ENCODE measurements at regions not wholly inside any gene's neighbourhood (a gene's known extent, or its start where the extent isn't known, plus 50 kb on each side); places are given as distances from the start of the nearest gene placed in this dataset.

DNA sequence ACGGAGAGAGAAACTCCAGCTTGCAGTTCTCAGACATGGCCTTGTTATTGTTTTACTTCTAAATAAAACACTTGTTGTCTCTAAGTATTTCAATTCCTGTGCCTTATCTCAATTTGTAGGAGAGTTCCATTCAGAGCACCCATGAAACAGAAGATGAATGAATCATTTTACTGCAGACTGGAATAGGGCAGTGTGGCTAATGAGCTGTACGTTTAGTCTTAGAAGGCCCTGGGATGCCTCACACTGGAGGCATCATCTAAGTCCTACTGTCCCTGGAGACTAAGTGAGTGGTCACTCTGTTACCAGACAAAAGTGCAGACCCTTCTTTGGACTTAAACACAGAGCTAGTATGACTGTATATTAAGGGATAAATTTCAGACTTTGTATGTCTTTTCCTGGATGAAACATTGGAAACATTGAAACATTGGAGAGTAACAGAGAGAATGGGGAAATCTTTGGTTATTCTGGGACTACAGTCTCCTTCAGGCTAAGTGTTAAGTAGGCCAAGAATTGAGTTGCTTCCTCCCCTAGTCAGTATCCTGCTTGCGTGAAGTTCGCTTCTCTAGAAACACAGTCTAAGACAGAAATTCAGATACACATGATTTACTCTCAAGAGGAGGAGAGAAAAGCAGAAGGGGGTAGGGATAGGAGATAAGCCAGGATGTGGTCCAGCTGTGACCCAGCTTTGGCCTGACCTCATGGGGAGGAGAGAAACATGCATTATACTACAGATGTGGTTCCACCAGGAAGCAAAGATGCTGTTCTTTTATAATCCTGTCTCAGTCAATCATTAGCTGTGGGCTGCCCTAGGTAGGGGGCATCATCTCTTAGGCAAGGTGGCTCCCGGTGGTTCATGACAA lies 167.4 kb upstream of the BMP2 start:
- Histone ChIP-seq H2AFZ (ENCODE audit: low read depth, low read length, poor library complexity, severe bottlenecking) (no peak overlapping the region), H3K4me2 (ENCODE audit: low read length) (no peak overlapping the region), H3K4me1 (ENCODE audit: control insufficient read depth in 1 of 2, insufficient read depth in 2 of 2, low read length in 2 of 2) (no peaks in the 10 kb centered on the region), H3K27ac (ENCODE audit: low read depth, low read length) (no peak overlapping the region), H3K27me3 (ENCODE audit: insufficient read depth, low read length) (no peaks in the 10 kb centered on the region), H4K20me1 (ENCODE audit: insufficient read depth) (no peaks in the 10 kb centered on the region; the same call in 1 of the 2 replicates), H3K9ac (ENCODE audit: low read length) (no peak overlapping the region), H3K4me3 (replicated peaks in 1 of 2; ENCODE audit: low read depth in 1 of 2, low read length in 2 of 2) (no peak overlapping the region), H3K9me2 (ENCODE audit: insufficient read depth) (no peaks in the 10 kb centered on the region), H3K9me3 (ENCODE audit: control insufficient read depth in 1 of 2, insufficient read depth in 1 of 2, low read depth in 1 of 2, low read length in 2 of 2) (peaks cover 0 to 9% of the 10 kb centered on the region in 2 experiments; a peak in 2 of 4 replicates), H3K36me3 (ENCODE audit: control insufficient read depth in 1 of 2, insufficient read depth in 2 of 2, low read length in 2 of 2) (no peaks in the 10 kb centered on the region), H3K79me2 (ENCODE audit: insufficient read depth, low read length) (no peaks in the 10 kb centered on the region)
- no TSS peak for BruUV-seq (replicated peaks)
- ChIA-PET CTCF (no interaction called here), RAD21 (ENCODE audit: low non-redundant PET in 1 of 2, low total read pairs in 2 of 2, uncharacterized antibody in 2 of 2, unreplicated experiment in 2 of 2) (no interaction called here), POLR2A (no interaction called here)
- DNase-seq (ENCODE audit: low read depth, low spot score) (no peak), ATAC-seq (no peak)
- no peak for TF ChIP-seq YY1 (IDR thresholded peaks at IDR 0.05; ENCODE audit: extremely low read depth, insufficient replicate concordance, low read depth, low read length)
- TF ChIP-seq ZFX (IDR thresholded peaks at IDR 0.05), result no peak
- no peak for TF ChIP-seq POLR2A (IDR thresholded peaks at IDR 0.05; ENCODE audit: borderline replicate concordance, extremely low read depth, insufficient read depth, insufficient read length)
- TF ChIP-seq EZH2phosphoT487 (IDR thresholded peaks at IDR 0.05; ENCODE audit: borderline replicate concordance), result no peak
- TF ChIP-seq, protein P1, sequence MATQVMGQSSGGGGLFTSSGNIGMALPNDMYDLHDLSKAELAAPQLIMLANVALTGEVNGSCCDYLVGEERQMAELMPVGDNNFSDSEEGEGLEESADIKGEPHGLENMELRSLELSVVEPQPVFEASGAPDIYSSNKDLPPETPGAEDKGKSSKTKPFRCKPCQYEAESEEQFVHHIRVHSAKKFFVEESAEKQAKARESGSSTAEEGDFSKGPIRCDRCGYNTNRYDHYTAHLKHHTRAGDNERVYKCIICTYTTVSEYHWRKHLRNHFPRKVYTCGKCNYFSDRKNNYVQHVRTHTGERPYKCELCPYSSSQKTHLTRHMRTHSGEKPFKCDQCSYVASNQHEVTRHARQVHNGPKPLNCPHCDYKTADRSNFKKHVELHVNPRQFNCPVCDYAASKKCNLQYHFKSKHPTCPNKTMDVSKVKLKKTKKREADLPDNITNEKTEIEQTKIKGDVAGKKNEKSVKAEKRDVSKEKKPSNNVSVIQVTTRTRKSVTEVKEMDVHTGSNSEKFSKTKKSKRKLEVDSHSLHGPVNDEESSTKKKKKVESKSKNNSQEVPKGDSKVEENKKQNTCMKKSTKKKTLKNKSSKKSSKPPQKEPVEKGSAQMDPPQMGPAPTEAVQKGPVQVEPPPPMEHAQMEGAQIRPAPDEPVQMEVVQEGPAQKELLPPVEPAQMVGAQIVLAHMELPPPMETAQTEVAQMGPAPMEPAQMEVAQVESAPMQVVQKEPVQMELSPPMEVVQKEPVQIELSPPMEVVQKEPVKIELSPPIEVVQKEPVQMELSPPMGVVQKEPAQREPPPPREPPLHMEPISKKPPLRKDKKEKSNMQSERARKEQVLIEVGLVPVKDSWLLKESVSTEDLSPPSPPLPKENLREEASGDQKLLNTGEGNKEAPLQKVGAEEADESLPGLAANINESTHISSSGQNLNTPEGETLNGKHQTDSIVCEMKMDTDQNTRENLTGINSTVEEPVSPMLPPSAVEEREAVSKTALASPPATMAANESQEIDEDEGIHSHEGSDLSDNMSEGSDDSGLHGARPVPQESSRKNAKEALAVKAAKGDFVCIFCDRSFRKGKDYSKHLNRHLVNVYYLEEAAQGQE (IDR thresholded peaks at IDR 0.05; ENCODE audit: low read depth), result no peak
- no peak for TF ChIP-seq TCF7L2 (IDR thresholded peaks at IDR 0.05; ENCODE audit: borderline replicate concordance, extremely low read depth, insufficient read depth, insufficient read length)
- TF ChIP-seq, protein P2, sequence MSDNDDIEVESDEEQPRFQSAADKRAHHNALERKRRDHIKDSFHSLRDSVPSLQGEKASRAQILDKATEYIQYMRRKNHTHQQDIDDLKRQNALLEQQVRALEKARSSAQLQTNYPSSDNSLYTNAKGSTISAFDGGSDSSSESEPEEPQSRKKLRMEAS (IDR thresholded peaks at IDR 0.05), result no peak
- no peak for TF ChIP-seq CEBPB (IDR thresholded peaks at IDR 0.05; ENCODE audit: low read depth)
- no peak for TF ChIP-seq EZH2 (IDR thresholded peaks at IDR 0.05)
- no peak for TF ChIP-seq EGR1 (IDR thresholded peaks at IDR 0.05; ENCODE audit: low read depth)
- TF ChIP-seq SP1 (IDR thresholded peaks at IDR 0.05; ENCODE audit: low read depth), result no peak
- TF ChIP-seq ELF1 (IDR thresholded peaks at IDR 0.05; ENCODE audit: borderline replicate concordance, low read depth), result no peak
- TF ChIP-seq, protein P3, sequence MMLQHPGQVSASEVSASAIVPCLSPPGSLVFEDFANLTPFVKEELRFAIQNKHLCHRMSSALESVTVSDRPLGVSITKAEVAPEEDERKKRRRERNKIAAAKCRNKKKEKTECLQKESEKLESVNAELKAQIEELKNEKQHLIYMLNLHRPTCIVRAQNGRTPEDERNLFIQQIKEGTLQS (IDR thresholded peaks at IDR 0.05), result no peak
- TF ChIP-seq, protein P4, sequence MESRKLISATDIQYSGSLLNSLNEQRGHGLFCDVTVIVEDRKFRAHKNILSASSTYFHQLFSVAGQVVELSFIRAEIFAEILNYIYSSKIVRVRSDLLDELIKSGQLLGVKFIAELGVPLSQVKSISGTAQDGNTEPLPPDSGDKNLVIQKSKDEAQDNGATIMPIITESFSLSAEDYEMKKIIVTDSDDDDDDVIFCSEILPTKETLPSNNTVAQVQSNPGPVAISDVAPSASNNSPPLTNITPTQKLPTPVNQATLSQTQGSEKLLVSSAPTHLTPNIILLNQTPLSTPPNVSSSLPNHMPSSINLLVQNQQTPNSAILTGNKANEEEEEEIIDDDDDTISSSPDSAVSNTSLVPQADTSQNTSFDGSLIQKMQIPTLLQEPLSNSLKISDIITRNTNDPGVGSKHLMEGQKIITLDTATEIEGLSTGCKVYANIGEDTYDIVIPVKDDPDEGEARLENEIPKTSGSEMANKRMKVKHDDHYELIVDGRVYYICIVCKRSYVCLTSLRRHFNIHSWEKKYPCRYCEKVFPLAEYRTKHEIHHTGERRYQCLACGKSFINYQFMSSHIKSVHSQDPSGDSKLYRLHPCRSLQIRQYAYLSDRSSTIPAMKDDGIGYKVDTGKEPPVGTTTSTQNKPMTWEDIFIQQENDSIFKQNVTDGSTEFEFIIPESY (IDR thresholded peaks at IDR 0.05; ENCODE audit: extremely low read depth, insufficient replicate concordance, low read length), result no peak
- no peak for TF ChIP-seq SRF (IDR thresholded peaks at IDR 0.05; ENCODE audit: low read depth)
- TF ChIP-seq RAD21 (IDR thresholded peaks at IDR 0.05; ENCODE audit: low read depth), result no peak
- no peak for TF ChIP-seq JUND (IDR thresholded peaks at IDR 0.05)
- TF ChIP-seq FOSL1 (IDR thresholded peaks at IDR 0.05; ENCODE audit: low read depth), result no peak
- no peak for TF ChIP-seq POLR2AphosphoS5 (IDR thresholded peaks at IDR 0.05; ENCODE audit: low read depth, low read length)
- TF ChIP-seq, protein P5, sequence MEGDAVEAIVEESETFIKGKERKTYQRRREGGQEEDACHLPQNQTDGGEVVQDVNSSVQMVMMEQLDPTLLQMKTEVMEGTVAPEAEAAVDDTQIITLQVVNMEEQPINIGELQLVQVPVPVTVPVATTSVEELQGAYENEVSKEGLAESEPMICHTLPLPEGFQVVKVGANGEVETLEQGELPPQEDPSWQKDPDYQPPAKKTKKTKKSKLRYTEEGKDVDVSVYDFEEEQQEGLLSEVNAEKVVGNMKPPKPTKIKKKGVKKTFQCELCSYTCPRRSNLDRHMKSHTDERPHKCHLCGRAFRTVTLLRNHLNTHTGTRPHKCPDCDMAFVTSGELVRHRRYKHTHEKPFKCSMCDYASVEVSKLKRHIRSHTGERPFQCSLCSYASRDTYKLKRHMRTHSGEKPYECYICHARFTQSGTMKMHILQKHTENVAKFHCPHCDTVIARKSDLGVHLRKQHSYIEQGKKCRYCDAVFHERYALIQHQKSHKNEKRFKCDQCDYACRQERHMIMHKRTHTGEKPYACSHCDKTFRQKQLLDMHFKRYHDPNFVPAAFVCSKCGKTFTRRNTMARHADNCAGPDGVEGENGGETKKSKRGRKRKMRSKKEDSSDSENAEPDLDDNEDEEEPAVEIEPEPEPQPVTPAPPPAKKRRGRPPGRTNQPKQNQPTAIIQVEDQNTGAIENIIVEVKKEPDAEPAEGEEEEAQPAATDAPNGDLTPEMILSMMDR (IDR thresholded peaks at IDR 0.05 in 2 of 3, conservative IDR thresholded peaks at IDR 0.05 in 1 of 3; ENCODE audit: borderline replicate concordance in 1 of 3, insufficient read depth in 1 of 3, low read depth in 2 of 3, low read length in 2 of 3), result no peak
- intact Hi-C loops (cut with micrococcal nuclease), result no loop called here

Data from HCT116 (cell line).